ENCODE measurements at regions not wholly inside any gene's neighbourhood (a gene's known extent, or its start where the extent isn't known, plus 50 kb on each side); places are given as distances from the start of the nearest gene placed in this dataset.

- TF ChIP-seq, protein P1, sequence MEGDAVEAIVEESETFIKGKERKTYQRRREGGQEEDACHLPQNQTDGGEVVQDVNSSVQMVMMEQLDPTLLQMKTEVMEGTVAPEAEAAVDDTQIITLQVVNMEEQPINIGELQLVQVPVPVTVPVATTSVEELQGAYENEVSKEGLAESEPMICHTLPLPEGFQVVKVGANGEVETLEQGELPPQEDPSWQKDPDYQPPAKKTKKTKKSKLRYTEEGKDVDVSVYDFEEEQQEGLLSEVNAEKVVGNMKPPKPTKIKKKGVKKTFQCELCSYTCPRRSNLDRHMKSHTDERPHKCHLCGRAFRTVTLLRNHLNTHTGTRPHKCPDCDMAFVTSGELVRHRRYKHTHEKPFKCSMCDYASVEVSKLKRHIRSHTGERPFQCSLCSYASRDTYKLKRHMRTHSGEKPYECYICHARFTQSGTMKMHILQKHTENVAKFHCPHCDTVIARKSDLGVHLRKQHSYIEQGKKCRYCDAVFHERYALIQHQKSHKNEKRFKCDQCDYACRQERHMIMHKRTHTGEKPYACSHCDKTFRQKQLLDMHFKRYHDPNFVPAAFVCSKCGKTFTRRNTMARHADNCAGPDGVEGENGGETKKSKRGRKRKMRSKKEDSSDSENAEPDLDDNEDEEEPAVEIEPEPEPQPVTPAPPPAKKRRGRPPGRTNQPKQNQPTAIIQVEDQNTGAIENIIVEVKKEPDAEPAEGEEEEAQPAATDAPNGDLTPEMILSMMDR (IDR thresholded peaks at IDR 0.05): no peak
- no peak for TF ChIP-seq EP300 (IDR thresholded peaks at IDR 0.05)
Measured at GRCh38 chr2:15725782-15726112, 134.1 kb downstream of the DDX1 start.
